ENCODE measurements at regions not wholly inside any gene's neighbourhood (a gene's known extent, or its start where the extent isn't known, plus 50 kb on each side); places are given as distances from the start of the nearest gene placed in this dataset.

DNA sequence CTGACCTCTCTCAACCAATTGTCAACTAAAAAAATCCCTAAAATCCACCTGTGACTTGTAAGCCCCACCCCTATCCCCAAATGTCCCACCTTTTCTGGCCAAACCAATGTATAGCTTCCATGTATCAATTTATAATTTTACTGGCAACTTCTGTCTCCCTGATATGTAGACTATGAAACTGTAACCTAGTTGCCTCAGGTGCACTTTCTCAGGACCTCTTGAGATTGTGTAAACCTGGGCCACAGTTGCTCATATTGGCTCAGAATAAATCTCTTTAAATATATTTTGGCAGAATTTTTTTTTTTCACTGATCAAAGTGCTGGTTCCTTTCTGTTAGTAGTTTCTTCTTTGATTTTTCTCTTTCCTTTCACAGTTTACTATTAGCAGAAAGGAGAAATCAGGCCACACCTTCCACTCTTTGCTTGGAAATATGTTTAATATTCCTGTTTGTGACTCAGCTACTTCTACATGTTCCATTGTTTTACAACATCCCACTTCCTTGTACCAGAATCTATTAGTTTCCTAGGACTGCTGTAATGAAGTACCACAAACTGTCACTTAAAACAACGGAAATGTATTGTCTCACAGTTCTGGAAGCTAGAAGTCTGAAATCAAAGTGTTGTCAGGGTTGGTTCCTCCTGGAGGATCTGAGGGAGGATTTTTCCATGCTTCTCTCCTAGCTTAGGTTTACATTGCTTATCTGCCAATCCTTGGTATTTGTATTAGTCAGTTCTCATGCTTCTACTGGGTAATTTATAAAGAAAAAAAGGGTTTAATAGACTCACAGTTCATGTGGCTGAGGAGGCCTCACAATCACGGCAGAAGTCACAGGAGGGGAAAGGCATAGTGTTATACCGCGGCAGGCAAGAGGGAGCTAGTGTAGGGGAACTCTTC lies 801.2 kb upstream of the ARPP21 start:
- no peak overlapping the region for H3K27ac Mint-ChIP-seq

GRCh38 chr3:34842706-34843480 lies 796.4 kb upstream of the ARPP21 start:
- Mint-ChIP-seq H3K27ac (no peak overlapping the region), H3K9me3 (peaks cover 48% of the 10 kb centered on the region), H3K27me3 (ENCODE audit: insufficient read depth) (no peaks in the 10 kb centered on the region; the same call in 1 of the 2 replicates), H3K36me3 (ENCODE audit: low read depth) (no peaks in the 10 kb centered on the region), H3K4me3 (no peak overlapping the region), H3K4me1 (ENCODE audit: low read depth) (no peaks in the 10 kb centered on the region)
- no peak for DNase-seq
- TF ChIP-seq, protein P1, sequence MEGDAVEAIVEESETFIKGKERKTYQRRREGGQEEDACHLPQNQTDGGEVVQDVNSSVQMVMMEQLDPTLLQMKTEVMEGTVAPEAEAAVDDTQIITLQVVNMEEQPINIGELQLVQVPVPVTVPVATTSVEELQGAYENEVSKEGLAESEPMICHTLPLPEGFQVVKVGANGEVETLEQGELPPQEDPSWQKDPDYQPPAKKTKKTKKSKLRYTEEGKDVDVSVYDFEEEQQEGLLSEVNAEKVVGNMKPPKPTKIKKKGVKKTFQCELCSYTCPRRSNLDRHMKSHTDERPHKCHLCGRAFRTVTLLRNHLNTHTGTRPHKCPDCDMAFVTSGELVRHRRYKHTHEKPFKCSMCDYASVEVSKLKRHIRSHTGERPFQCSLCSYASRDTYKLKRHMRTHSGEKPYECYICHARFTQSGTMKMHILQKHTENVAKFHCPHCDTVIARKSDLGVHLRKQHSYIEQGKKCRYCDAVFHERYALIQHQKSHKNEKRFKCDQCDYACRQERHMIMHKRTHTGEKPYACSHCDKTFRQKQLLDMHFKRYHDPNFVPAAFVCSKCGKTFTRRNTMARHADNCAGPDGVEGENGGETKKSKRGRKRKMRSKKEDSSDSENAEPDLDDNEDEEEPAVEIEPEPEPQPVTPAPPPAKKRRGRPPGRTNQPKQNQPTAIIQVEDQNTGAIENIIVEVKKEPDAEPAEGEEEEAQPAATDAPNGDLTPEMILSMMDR (IDR thresholded peaks at IDR 0.05): no peak

More for the DNA sequence above, 801.2 kb upstream of the ARPP21 start:
- Mint-ChIP-seq H3K27me3 (ENCODE audit: insufficient read depth) (no peaks in the 10 kb centered on the region), H3K9me3 (peaks cover 56% of the 10 kb centered on the region), H3K4me3 (no peak overlapping the region), H3K4me1 (ENCODE audit: low read depth) (no peaks in the 10 kb centered on the region), H3K36me3 (ENCODE audit: low read depth) (no peaks in the 10 kb centered on the region)
- no peak for DNase-seq
- TF ChIP-seq, protein P1 (IDR thresholded peaks at IDR 0.05): no peak

DNA sequence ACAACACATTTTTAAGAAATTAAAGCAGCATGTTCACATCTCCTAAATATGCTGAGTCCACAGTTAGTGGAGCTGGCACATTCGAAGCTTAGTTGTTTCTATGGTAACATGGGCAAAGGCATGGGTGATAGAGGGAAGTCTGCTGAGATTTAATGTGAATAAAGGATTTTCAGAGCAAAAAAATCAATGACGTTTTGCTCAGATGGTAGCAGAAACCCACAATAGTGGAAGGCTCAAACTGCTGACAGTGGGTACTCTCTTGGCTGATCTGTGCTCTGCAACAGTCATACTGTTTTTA lies 795.1 kb upstream of the ARPP21 start:
- TF ChIP-seq, protein P1 (IDR thresholded peaks at IDR 0.05): no peak
- DNase-seq: no peak
- Mint-ChIP-seq H3K4me3 (no peak overlapping the region), H3K27me3 (ENCODE audit: insufficient read depth) (no peaks in the 10 kb centered on the region; the same call in 1 of the 2 replicates), H3K36me3 (ENCODE audit: low read depth) (no peaks in the 10 kb centered on the region), H3K27ac (no peak overlapping the region), H3K4me1 (ENCODE audit: low read depth) (no peaks in the 10 kb centered on the region), H3K9me3 (peaks cover 40% of the 10 kb centered on the region)

- Mint-ChIP-seq H3K27ac (no peak overlapping the region), H3K4me1 (ENCODE audit: low read depth) (no peaks in the 10 kb centered on the region), H3K27me3 (ENCODE audit: insufficient read depth) (no peaks in the 10 kb centered on the region), H3K4me3 (no peak overlapping the region), H3K9me3 (peaks cover 40% of the 10 kb centered on the region), H3K36me3 (ENCODE audit: low read depth) (no peaks in the 10 kb centered on the region)
- TF ChIP-seq, protein P1 (IDR thresholded peaks at IDR 0.05): no peak
- no peak for DNase-seq
Measured at GRCh38 chr3:34851137-34851536, 788.2 kb upstream of the ARPP21 start.

- Mint-ChIP-seq H3K4me3 (no peak overlapping the region), H3K9me3 (peaks cover 32% of the 10 kb centered on the region), H3K36me3 (ENCODE audit: low read depth) (no peaks in the 10 kb centered on the region), H3K27ac (no peak overlapping the region), H3K4me1 (ENCODE audit: low read depth) (no peaks in the 10 kb centered on the region), H3K27me3 (ENCODE audit: insufficient read depth) (no peaks in the 10 kb centered on the region)
- TF ChIP-seq, protein P1 (IDR thresholded peaks at IDR 0.05): no peak
- no peak for DNase-seq
Measured at GRCh38 chr3:34852844-34853439, 786.4 kb upstream of the ARPP21 start.
